HG02981 (cell line): ENCODE measurements at regions not wholly inside any gene's neighbourhood (a gene's known extent, or its start where the extent isn't known, plus 50 kb on each side); places are given as distances from the start of the nearest gene placed in this dataset.
"Not testable (repeated sequence)": the region's sequence is repeated elsewhere in the genome, so short reads cannot be mapped to it uniquely, and the experiment has no call there.

Experiments
- ATAC-seq: cut with Tn5 transposase; IDR thresholded peaks from one replicate; pipeline ENCODE4 v1.9.1; 2021; ENCODE audit warnings: mild to moderate bottlenecking, moderate library complexity; ENCODE audit not compliant: unreplicated experiment

DNA sequence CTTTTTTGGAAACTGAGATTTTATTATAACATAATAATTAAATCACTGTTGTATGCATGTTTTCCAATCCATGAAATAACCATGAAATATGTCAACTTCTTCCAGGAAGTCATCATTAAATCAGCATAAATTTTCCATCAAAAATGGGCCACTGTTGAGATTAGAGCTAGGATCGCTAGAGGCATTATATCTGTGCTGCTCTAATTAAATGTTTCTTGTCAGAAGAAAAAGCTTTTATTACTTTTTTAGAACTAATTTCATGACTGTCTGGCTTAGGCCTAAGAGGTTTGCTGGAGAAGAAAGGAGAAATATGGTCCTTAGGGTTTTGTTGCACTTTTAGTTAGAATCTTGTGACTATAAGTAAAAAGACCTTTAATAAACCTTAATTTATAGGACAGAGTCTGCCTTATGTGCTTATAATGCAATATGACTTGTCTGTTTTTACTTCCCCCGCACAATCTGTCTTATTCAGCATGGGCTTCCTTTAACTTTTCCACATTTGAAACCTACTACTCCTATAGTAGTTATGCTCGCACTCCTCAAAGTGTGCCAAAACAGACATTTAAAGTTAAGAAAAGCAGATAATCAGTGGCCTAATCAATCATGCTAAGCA, 363.4 kb upstream of the GCFC2 start:
- no peak for ATAC-seq

DNA sequence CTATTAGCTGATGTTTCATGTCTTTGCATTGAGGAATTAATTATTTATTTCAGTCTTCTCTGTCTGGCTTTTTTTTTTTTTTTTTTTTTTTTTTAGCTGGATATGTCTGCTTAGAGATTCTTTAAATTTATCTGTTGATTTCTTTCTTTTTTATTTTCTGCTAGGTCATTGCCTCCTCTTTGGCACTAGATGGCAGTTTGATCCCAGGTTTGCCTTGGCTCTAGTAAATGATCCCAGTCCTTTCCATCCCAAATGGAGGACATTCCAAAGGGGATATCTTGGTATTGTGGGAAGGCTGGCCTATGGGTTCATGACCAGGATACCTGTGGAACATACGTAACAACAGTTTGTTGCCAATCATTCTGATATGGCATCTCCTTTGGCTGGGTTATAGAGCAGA, 339.5 kb upstream of the GCFC2 start:
- no peak for ATAC-seq

DNA sequence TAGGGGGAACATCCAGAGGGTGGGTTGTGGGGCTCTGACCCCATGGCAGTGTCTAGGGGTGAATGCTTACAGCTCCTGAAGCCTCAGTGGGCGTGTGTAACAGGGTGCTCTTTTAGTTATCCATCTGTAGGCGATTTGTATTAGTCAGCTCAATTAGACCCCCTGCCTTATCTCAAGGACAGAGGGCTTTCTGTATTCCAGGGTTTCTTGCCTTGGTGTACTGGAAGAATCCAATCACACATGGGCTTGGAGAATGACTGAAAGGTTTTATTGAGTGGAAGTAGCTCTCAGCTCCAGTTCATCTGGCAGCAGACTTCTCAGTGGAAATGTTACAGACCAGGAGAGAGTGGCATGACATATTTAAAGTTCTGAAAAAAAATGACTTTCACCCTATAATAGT, 334.0 kb upstream of the GCFC2 start:
- no peak for ATAC-seq

DNA sequence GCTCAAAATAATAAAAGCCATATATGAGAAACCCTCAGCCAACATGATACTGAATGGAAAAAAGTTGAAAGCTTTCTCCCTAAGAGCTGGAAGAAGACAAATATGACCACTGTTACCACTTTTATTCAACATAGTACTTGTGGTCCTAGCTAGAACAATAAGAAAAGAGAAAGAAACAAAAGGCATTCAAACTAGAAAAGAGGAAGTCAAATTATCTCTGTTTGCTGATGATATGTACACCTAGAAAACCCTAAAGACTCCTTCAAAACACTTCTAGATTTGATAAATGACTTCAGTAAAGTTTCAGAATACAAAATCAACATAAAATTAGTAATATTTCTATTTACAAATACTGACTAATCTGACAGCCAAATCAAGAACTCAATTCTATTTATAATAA, 328.8 kb upstream of the GCFC2 start:
- no peak for ATAC-seq

DNA sequence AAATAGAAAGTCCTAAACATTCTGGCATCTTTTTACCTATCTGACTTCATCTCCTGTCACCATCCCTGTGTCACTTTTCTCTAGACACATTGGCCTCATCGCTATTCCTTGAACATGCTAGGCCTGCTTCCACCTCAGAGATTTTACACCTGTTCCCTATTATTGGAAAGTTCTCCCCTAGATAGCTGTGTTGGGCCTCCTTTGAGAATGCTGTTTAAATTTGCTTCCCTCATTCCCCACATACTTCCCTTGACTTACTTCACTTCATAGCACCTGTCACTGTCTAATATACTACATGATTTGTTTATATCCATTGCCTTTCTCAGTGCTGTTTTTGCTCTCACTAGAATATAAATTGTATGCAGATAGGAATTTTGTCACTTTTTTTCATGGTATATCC, 317.0 kb upstream of the GCFC2 start:
- no peak for ATAC-seq

DNA sequence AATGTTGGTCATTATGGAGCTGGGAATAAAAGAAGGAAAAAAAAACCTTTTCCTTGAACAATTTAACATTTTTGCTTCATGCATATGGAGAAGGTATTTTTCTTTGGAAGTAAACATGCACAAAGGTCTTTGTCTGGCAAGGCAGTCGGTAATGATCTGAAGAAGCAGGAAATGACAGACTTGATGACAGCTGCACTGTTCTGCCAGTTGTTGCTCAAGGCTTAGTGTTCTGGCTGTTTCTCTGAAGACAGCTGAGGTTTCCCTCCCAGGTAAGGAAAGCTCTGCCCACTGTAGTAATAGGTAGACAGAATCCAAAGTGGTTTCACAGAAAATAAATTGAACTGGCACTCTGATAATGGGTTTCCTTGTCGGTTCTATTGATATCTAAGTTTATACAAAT, 308.4 kb upstream of the GCFC2 start:
- no peak for ATAC-seq

DNA sequence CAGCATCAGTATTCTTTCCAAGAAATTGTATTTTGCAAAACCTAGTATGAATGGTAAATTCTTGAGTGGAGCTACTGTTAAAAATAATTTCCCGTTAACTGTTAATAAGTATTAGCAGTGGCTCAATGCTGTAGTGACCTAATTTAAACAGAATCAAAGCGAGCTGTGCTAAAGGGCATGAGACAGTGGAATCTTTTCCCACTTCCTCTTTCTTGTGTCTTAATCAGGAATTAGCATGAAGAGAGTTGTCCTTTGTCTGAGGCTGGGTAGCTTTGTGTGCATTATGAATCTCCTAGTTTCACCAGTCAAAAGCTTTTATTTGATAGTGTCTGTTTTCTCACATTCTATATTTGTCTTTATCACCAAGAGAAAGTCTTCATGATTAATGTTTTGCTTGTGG, 298.8 kb upstream of the GCFC2 start:
- ATAC-seq = no peak

DNA sequence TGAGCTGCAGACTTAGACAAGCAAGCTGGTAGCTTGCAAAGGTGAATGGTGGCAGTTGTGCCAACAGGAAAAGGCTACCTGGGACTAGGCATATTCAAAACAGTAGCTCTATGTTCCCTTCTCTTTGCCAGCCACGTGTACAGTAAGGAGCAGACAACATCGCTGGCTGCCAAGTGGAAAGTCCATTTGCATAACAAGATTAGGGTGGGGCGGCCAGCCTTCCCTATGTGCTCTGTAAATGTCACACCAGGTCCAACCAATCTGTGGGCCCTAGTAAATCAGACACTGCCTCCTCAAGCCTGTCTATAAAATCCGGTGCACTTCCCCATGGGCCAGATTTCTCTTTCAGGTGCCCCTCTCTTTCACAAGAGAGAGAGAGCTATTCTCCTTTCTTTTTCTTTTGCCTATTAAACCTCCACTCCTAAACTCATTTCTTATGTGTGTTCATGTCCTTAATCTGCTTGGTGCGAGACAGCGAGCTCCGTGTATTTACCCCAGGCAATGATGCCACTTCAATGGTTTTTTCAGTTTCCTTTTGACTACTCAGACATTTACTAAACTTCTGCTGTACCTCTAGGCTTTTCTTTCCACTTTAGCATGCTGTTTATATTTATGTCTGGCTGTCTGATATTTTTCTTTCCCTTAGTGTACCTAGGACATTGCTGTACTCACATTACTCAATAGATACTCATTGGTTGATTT, 297.4 kb upstream of the GCFC2 start:
- ATAC-seq = peak; percentile 70

DNA sequence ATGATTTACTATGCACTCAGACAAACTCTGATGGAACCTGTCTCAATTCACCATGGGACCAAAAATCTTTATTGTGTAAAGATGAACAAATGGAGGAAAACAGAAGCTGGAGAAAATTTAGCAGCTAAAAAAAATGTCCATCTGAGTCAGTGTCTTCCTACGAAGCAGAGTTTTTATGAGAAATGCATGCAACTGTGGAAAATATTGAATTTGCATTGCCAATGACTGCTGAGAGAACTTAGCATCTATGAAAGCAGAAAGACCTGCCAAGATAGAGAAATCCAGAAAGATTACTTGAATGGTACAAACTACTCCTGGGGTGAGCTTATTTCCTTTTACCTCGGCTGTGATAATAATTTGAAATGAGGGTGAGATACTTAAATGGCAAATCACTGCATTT, 289.7 kb upstream of the GCFC2 start:
- no peak for ATAC-seq

DNA sequence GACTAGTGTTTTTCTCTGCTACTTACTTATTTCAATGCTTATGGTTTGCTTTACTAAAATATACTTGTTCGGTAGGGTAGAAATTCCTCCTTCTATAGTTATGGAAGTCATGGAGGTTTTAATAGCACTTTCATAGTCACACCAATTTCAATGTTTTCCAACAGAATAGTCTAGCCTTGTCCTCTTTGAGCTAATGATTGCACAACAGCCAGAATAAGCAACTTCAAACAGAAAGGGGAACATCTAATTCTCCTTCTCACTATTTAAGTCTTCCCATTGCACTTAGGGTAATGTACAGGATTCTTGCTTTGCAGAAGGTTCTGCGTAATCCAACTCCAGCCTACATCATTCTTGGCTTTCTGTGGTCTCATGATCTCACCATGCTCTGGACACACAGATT, 287.7 kb upstream of the GCFC2 start:
- no peak for ATAC-seq

DNA sequence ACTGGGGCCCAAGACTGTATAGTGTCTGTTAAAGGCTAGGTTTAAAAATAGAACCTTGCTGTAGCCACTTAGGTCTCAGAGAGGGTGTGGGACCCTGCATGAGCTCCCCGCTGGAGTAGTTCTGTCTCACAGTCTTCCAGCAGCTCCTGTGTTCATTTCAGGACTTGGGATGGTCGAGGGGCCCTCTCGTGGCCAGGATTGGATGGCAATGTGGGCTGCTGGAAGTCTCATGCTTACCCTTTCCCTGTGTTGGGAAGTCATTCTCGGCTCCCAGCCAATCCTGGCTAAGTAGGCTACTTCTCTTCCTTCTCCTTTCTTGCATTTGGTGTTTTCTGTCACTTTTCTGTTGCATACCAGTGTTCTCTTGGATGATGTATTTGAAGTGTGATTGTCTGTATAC, 284.0 kb upstream of the GCFC2 start:
- no peak for ATAC-seq

DNA sequence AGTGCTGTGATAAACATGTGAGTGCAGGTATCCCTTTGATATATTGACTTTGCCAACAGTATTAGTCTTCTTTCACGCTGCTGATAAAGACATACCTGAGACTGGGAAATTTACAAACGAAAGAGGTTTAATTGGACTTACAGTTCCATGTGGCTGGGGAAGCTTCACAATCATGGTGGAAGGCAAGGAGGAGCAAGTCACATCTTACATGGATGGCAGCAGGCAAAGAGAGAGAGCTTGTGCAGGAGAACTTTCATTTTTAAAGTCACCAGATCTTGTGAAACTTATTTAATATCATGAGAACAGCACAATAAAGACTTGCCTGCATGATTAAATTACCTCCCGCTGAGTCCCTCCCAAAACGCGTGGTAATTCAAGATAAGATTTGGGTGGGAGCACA, 277.9 kb upstream of the GCFC2 start:
- not testable (repeated sequence) for ATAC-seq

DNA sequence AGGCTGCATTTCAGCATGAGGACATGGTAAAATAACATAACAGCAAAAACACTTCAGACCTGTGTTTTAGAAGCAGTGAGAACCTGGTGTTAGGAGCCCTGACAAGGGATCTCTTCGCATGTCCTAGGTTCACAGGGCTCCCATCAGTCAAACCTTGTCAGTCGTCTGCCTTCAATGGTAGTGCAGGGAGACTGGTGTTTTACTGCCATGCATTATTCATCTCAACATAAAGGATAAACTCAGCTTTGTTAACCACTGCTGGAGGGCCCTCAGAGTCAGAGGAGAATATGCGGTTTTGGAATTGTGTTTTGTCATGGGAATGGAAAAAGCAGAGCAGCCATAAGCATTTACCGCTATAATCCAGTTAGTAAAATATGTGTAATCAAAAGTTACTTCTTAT, 275.9 kb upstream of the GCFC2 start:
- no peak for ATAC-seq

DNA sequence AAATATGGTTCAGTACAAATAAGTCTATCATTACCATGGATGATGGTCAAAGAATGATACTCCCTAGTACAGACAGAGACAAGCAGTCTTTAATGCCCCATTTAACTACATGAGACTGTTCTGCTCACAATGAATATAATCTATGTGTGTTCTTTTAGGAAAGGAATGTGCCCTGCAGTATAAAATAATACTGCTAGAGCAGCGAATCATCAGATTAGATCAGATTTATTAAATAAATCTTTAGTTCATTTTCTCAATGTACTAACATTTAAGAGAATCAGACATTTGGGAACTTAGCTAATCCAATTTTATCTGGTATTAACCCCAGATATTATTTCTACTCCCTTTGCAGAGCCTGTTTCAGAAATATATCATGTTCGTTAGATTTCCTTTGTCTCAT, 272.0 kb upstream of the GCFC2 start:
- no peak for ATAC-seq

DNA sequence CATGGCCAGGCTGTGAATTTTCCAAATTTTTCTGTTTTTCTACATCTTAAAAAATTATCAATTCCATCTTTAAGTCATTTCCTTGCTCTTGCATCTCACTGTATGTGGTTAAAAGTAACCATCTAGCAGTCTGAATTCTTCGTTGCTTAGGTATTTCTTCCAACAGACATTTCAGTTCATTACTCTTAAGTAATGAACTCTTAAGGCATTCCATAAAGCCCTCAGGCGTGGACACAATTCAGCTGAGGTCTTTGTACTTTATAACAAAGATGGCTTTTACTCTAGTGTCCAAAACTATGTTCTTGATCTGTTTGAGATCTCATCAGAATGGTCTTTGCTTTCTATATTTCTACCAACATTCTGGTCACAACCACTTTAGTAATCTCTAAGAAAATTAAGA, 253.9 kb upstream of the GCFC2 start:
- no peak for ATAC-seq

DNA sequence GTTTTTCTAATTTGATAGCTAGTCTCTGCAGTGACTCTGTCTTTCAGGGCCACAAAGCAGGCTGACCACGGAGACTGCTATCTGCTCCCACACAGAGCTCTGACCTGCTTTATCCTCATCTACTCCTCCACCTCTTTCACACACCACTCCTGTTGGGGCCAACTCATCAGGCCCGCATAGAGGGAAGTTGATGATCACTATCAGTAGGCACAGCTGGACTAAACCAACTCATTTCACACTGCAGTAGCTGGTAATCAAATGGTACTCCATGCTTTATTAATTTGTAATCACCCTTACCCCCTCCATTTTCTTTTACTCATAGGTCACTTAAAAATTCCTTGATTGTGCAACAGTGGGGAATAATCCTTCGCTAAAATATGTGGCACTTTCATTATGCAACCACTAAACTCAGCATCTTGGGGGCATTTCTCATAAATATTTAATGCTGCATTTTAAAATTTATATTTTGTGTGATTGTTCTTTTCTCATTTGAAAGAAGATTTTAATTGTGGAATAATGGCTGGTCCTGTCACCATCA, 249.8 kb upstream of the GCFC2 start:
- ATAC-seq = no peak

DNA sequence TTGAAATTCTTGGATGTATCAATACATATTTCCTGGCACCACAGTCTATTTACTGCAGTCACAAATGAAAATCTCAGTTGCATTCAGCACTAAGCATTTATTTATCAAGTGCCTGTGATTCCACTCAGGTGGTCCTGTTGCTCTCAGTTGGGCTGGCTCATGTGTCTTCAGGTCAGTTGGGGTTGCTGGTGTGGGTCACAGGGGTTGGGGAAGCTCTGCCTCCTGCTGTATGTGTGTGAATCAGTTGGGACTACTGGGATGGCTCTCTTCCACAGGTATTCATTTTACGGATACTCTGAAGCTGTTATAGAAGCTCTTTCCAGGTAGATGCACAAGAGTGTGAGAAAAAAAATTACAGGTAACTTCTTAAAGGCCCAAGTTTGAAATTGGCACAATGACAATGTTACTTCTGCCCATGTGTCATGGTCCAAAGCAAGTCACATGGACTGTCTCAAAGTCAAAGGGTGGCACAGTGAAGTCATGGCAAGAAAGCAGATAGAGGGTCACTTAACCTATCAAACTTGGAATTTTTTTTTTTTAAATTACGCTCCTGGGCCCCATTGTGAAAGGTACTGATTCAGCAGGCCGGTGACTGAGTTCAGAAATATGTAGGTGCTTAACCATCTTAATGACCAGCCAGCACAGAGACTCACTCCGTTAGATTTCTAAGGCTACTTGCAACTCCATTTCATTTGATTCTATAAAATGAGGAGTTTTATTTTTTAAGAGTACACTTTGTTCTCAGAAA, 249.2 kb upstream of the GCFC2 start:
- ATAC-seq = no peak

DNA sequence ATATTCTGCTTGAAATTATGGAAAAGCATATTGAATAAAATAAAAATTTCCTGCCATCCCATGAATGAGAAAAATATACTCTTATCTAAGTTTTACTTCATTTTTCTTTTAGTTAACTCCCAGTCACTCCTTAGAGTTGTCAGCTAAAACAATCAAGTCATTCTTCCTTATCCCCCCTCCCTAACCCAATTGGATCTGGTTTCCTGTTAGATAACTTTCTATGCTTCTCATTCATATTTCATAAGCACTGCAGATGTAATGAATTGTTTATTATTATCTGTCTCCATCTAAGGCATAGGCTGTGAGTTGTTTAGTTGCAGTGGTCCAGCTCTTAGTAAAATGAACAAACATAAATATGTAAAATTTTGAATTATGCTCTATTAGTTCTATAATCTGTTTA, 244.0 kb upstream of the GCFC2 start:
- ATAC-seq = no peak

DNA sequence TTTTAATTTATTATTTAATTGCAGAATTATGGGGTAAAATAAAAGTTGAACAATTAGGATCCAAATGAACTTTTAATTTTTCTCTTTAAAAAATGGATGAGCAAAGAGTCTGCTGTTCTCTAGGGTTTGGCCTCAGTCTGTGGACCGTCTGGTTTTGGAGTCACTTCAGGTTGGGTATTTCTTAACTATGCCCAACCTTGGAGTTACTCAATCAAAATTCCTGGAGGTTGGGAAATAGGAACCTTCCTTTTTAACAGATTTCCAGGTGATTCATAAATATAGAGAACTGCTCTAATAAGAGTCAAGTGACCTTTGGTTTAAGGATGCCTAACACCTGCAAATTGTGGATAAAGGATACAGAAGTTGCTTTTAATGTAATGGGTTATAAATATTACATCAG, 241.5 kb upstream of the GCFC2 start:
- ATAC-seq = no peak

DNA sequence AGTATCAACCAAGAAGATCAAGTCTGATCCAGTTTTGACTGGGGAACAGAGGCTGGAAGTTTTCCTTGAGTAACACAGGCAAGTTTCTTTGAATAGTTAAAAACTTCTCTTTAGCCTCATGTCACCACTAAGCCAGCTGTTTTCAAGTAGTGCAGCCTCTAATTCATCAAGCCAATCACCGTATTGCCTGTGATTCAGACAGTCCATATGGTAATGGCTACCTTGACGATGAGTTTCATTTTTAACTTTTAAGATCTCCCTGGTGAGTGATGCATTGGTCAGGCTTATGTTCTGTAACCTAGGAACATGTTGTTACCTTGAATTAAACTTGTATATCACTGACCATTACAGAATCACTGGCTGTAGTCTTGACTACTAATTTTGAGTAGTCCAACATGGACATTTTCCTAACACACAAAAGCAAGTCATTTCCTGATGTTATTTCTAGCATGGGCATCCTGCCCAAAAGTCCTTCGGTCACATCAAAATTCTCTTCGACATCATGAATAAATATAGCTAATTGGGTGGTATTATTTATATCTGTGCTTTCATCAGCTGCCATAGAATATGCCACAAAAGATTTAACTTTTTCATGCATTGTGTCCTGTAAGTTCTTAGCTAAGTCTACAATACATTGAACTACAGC, 238.8 kb upstream of the GCFC2 start:
- no peak for ATAC-seq

DNA sequence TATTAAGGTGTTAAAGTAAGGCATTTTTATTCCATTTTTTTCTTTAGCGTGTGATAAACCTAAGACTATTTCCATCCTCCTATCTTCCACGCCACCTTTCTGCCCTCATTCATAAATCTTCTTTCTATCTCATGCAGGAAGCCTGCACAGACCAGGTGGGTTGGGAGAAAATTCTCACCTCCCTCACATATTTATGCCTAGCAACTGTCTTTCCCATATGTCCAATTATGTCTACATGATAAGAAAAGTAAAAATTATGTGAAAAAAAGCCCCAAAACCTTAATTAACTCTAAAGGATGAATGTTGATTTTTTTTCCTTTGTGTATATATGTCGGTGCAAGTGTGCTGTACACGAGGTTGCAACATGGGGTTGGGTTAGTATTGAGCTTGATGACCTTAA, 225.6 kb upstream of the GCFC2 start:
- no peak for ATAC-seq

DNA sequence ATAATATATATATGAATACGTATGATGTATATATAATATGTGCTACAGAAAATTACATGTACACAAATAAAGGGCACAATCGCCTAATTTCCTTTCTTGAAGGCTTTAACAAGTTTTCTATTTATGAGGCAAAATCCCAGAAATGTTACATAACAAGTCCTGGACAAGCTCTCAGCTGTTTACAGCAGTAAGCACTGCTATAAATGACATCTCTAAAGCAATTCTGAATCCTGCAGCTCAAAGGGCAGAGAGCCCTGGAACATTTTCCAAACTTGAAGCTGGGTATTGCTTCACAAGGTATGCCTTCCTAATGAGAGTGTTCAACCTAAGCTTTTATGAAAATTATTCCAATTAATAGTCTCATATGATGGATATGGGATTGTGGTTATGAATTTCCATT, 222.3 kb upstream of the GCFC2 start:
- ATAC-seq = no peak
